Activated CD4-positive, alpha-beta T cell treated with anti-CD3 and anti-CD28 coated beads, Interleukin-2, amount 50 U/mL, for 48 hours (primary cell): ENCODE measurements at regions not wholly inside any gene's neighbourhood (a gene's known extent, or its start where the extent isn't known, plus 50 kb on each side); places are given as distances from the start of the nearest gene placed in this dataset.

Source experiments
- DNase-seq, 2 experiments: peaks; one replicate each; pipeline ENCODE4 v3.0.0-alpha.2; 2020

DNA sequence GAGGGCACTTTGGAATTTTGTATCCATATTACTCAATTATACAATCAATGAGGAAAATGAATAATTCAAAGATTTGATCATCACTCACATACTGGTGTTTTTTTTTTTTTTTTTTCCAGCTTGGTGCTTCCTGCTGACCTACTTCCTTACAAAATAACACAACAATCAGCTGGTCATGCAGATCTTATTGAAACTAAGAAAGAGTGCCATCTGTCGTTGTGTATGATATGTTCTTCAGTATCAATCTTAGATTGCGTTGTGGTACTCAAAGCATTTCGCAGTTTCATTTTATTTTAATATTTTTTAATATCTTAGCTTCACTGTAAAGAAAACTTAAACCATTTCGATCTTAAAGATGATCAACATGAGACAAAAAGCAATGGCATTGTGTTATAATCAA is 155.6 kb downstream of the OGFRL1 start:
- no peak for DNase-seq

DNA sequence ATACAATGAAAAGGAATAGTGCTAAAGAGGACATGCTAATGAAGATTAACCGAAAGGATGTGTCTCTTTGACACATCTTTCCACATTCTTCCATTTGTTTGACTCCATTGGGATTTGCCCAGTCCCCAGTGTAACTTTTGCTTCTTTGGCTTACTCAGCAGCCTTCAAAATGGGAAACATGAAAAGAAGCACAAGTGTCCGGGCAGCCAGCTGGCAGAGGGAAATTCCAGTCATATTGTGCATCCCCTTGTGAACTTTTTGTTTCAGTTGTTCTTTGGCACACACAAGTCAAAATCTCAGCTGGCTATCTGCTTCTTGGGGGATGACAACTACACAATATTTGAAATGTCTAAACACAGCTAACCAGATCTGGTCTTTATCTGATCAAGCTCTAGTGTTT is 157.4 kb downstream of the OGFRL1 start:
- DNase-seq = no peak

- no peak for DNase-seq
These were observed 157.9 kb downstream of the OGFRL1 start for GRCh38 chr6:71446470-71446869.

- no peak for DNase-seq
These were observed 164.2 kb downstream of the OGFRL1 start for GRCh38 chr6:71452697-71453370.

DNA sequence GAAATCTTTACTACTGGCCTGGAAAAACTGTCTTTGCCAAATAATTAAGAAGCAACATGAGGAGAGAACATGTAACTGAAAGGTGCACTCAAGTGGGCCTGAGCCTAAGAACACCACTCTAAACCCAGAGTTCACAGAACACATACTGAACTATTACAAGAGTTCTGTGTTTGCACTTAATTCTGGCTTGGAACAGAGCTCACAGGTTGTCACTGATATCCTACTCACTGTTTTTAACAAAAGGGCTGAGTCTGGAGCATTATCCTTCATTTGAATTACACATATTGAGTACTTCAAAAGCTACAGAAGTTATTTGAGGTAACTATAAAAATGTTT is 164.7 kb downstream of the OGFRL1 start:
- DNase-seq = no peak

GRCh38 chr6:71454056-71454455 is 165.4 kb downstream of the OGFRL1 start:
- DNase-seq = no peak

DNA sequence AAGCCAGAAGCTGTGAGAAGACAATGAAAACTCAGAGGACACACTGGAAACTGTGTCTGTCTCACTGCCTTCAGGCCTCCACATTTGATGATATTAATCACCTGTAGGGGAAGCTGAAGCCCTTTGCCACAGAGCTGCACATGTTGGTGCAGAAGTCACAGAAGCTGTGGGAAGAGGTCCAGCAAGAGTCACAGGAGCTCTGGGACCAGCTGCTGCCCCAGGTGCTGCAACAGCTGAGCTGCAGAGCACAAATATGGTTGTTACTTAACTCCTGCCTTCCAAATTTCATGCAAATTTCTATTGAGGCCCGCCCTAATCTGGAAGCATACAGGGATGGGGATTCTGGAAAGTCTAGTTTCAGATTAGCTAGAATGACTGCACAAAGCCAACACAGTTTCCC is 169.3 kb downstream of the OGFRL1 start:
- no peak for DNase-seq

DNA sequence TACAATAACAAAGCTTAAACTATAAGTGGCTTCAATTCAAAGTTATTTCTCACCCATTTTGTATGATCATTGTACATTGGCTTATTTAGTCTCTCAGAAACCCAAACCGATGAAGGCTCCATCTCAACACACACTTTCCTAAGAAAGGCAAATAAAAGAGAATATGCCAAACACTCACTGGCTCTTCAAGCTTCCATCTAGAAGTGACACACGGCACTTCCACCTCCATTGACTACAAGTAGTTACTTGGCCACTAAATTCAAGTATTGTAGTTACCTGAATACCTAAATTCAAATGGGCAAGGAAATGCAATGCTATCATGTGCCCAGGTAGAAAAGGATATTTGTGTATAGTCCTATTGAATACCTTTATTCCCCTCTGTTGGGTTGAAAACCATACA is 170.6 kb downstream of the OGFRL1 start:
- DNase-seq = no peak

- no peak for DNase-seq
These were observed 172.3 kb downstream of the OGFRL1 start for GRCh38 chr6:71460933-71461332.

DNA sequence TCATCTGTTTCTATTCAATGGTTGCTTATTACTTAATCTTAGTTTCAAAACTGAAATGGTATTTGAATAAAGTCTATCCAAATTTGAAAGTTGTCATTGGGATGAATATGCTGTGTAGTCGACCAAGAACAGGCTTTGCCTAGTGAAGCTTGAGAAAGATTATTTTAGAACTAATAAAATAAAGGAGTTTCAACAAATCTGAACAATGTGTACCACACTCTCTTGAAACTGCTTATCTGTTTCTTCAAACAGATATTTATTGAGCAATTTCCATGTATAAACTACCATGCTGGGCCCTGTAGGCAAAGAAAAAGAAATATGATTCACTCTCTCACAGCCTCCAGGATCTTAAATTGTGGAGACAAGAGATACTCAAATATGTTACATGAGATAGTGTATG is 174.4 kb downstream of the OGFRL1 start:
- DNase-seq = no peak

DNA sequence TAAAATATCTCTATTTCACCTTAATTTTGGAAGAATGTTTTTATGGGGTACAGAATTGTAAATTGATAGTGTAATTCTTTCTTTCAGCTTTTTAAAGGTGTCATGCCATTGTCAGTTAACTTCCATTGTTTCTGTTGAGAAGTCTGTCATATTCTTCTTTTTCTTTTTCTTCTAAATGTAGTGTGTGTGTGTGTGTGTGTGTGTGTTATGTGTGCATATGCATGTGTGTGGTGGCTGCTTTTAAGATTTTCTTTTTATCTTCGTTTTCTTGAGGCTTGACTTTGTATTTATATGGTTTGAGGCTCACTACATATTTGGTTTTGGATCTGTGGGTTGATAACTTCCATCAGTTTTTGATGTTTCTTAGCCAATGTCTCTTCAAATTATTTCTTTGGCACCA is 176.5 kb downstream of the OGFRL1 start:
- no peak for DNase-seq

- DNase-seq = no peak
These were observed 177.8 kb downstream of the OGFRL1 start for GRCh38 chr6:71466362-71466761.

DNA sequence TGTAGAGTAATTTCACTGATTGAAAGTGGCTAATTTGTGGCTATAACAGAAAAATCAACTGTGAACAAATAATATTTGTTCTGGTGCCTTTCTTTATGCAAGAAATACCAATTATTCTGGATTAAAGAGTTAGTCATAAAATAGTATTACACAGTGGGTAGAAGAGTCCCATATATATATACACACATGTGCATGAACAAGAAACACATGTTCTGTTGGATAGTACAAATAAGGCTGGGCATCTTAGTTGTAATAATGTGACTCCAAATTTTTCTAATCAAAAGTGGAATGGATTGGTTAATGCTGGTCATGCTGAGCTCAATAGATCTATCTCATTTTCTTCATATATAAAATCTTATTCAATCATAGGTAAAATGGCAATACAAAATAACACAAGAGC is 179.4 kb downstream of the OGFRL1 start:
- no peak for DNase-seq

DNA sequence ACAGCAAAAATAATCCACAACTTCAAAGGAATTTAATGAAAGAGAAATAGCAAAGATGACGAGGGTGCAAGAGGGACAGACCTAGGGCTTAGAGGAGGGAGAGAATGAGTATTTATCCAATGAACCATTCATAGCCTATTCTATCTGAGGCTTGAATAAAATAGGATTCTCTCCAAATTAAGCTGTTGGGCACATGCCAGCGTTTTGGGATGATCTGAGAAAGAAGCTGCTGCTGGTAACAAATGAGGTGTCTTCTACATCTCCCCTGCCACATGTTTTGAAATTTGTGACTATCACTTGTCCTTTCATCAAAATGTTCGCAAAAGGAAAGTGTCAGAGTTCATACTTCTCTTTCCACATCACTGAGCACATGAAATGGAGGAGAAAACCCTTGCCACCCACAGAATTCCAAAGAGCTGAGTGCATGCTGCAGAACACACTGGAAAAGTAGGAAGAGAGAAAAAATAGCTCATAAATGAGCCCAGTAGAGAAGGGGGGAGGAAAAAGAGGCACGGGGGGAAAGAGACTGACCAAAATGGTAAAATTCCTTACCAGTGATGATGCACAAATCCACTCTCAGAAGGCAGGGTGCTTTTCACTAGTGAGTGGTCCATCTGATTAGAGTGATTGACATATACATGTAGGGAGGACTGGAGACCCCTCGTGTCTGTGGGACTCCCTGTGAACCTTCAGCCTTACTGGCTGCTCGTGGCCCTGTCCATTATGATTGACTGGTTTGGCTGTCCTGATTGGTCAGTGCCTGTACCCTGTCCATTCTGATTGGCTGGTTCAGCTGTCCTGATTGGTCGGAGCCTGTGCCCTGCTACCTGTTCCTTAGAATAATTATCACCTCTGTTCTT is 180.5 kb downstream of the OGFRL1 start:
- DNase-seq = no peak

DNA sequence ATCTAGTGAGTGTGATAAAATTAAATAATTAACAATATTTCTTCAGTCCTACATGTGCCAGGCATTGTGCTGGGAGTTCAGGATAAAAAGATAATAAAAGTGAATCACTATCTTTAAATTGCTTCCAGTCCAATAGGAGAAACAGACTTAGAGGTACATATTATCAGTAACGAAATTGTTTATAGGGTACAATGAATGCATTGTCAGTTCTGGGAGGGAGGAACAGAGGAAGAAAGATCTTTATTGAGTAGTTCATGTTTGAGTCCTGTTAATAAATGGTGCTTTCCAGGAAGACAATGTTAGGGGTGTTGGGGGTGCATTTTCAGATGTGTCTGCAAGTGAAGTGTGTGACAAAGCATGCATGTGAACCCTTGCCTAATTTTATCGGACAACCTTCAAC is 183.1 kb downstream of the OGFRL1 start:
- no peak for DNase-seq

GRCh38 chr6:71473926-71474325 is 185.3 kb downstream of the OGFRL1 start:
- DNase-seq = no peak

DNA sequence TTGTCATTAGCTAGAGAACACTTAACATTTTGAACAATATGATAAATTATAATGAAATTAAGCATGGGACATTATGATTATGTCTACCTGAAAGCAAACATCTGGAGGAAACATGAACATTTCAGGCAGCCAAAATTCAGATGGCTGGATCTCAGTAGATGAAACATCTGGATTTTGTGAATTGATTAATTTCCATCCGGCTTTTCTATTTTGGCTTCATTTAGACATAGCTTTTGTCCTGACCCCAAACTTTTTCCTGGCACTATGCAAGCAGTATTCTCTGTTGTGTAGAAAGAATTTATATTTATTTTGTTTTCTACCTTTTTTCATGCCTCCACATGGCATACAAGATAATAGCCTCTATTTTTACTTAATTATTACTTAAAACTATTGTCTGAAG is 186.3 kb downstream of the OGFRL1 start:
- DNase-seq = no peak

DNA sequence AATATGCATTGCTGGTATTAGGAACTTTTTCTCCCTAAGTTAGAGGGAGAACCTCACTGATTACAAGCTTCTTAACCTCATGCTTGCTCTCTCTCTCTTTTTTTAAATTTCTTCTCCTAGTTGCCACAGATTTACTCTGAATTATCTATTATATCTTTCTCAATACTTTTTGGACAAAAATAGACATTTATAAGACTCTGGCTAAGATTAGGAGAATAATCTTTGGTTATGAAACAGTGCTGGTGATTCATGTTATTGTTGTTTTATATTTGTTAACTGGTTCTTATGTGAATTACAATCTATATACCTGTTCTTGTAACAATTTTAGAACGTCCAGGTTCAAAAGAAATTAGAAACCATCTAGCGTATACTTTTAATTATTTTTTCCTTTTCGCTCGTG is 187.8 kb downstream of the OGFRL1 start:
- no peak for DNase-seq

GRCh38 chr6:71476872-71477271 is 188.3 kb downstream of the OGFRL1 start:
- DNase-seq = no peak

DNA sequence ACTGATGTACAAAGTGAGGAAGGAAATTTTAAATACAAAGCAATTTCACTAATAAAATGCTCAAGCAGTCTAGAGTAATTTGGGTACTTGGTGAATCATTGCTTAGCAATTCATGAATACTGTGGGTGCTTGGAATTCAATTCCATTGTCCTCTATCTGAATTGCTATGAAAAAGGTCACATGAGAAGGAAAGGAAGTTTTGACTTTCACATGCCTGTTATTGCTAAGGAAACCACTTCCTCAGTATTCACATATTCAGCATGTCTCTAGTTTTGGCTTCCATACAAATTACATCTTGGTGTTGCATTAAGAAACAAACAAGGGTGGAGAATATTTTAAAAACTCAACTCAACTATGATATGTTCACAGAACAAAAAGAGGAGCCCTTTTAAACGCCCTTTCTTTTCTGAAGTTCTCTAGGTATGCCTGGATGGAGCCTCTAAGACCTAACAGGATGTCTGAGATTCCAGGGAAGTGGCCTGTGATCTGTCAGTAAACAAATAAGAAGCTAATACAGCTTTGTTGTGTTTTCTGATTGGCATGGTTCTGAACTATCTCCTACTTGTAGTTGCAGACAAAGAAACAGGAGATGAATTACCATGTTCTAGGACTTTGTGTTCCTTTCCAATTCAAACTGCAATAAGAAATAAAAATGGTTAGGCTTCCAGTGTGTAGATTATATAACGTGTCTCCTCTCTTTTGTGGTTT is 190.4 kb downstream of the OGFRL1 start:
- no peak for DNase-seq

DNA sequence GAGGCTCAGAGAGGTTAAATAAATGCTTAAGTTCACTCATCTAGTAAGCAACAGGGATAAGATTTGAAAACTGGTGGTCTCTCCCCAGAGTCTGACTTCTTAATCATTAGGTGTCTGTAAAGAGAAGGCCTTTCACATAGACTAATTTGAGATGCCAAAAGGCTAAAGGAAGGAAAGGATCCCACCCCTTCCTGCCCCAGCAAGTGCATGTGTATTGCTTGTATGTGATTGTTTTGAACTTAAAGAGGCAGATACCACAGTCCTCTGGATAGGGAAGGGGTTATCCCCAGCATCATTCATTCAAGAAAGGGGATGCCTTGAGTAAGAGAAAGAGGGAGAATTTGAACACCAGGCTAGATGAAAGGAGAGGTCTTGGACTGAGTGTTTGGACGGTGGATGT is 192.0 kb downstream of the OGFRL1 start:
- DNase-seq = no peak

- no peak for DNase-seq
These were observed 192.4 kb downstream of the OGFRL1 start for GRCh38 chr6:71481011-71481410.

GRCh38 chr6:71481801-71482200 is 193.2 kb downstream of the OGFRL1 start:
- no peak for DNase-seq

- no peak for DNase-seq
These were observed 194.1 kb downstream of the OGFRL1 start for GRCh38 chr6:71482742-71483141.
